Activated naive CD8-positive, alpha-beta T cell treated with anti-CD3 and anti-CD28 coated beads for 36 hours (primary cell): ENCODE measurements at regions not wholly inside any gene's neighbourhood (a gene's known extent, or its start where the extent isn't known, plus 50 kb on each side); places are given as distances from the start of the nearest gene placed in this dataset.

ENCODE experiments used
- DNase-seq: peaks from one replicate; pipeline ENCODE4 v3.0.0; 2021
- H3K27ac Mint-ChIP-seq: one replicate; pipeline ENCODE4 v1.8.0; 2022; ENCODE audit warnings: mild to moderate bottlenecking, moderate library complexity, mixed read lengths
- H3K27me3 Mint-ChIP-seq: one replicate; pipeline ENCODE4 v1.8.0; 2022; ENCODE audit warnings: mild to moderate bottlenecking, mixed read lengths
- H3K36me3 Mint-ChIP-seq: one replicate; pipeline ENCODE4 v1.8.0; 2021; ENCODE audit warnings: mild to moderate bottlenecking, mixed read lengths
- H3K4me1 Mint-ChIP-seq: one replicate; pipeline ENCODE4 v1.8.0; 2021; ENCODE audit warnings: mixed read lengths
- H3K4me3 Mint-ChIP-seq: one replicate; pipeline ENCODE4 v1.8.0; 2022; ENCODE audit warnings: mild to moderate bottlenecking, moderate library complexity, mixed read lengths
- H3K9me3 Mint-ChIP-seq: one replicate; pipeline ENCODE4 v1.8.0; 2022; ENCODE audit warnings: mixed read lengths

GRCh38 chr19:16000024-16000663 is 51.3 kb downstream of the OR10H4 start:
- H3K4me1 Mint-ChIP-seq = peaks cover 27% of the 10 kb centered on the region
- H3K9me3 Mint-ChIP-seq = peaks cover 10% of the 10 kb centered on the region
- H3K27ac Mint-ChIP-seq = no peak overlapping the region

GRCh38 chr19:16001481-16002312 is 52.9 kb downstream of the OR10H4 start:
- Mint-ChIP-seq H3K27ac (peak overlapping the region; percentile 88), H3K4me1 (peaks cover 27% of the 10 kb centered on the region), H3K9me3 (peaks cover under 1% of the 10 kb centered on the region), H3K27me3 (peaks cover 3% of the 10 kb centered on the region), H3K36me3 (no peaks in the 10 kb centered on the region), H3K4me3 (peak overlapping the region; percentile 77)
- peak; percentile 51 for DNase-seq

More at GRCh38 chr19:16000024-16000663, 51.3 kb downstream of the OR10H4 start:
- Mint-ChIP-seq H3K36me3 (no peaks in the 10 kb centered on the region), H3K4me3 (no peak overlapping the region), H3K27me3 (peaks cover 3% of the 10 kb centered on the region)
- DNase-seq = no peak

GRCh38 chr19:16002406-16003384 is 53.9 kb downstream of the OR10H4 start:
- DNase-seq = no peak
- peaks cover 3% of the 10 kb centered on the region for H3K27me3 Mint-ChIP-seq
- peak overlapping the region; percentile 88 for H3K27ac Mint-ChIP-seq
- no peaks in the 10 kb centered on the region for H3K36me3 Mint-ChIP-seq
- peaks cover 27% of the 10 kb centered on the region for H3K4me1 Mint-ChIP-seq
- H3K9me3 Mint-ChIP-seq = no peaks in the 10 kb centered on the region
- H3K4me3 Mint-ChIP-seq = peak overlapping the region; percentile 77

- H3K4me3 Mint-ChIP-seq = no peak overlapping the region
- peaks cover 27% of the 10 kb centered on the region for H3K4me1 Mint-ChIP-seq
- no peak for DNase-seq
- no peaks in the 10 kb centered on the region for H3K36me3 Mint-ChIP-seq
- no peak overlapping the region for H3K27ac Mint-ChIP-seq
- no peaks in the 10 kb centered on the region for H3K27me3 Mint-ChIP-seq
- no peaks in the 10 kb centered on the region for H3K9me3 Mint-ChIP-seq
Observed at GRCh38 chr19:16003391-16003790, 54.6 kb downstream of the OR10H4 start.

GRCh38 chr19:16005925-16006324 is 57.1 kb downstream of the OR10H4 start:
- H3K27ac Mint-ChIP-seq = no peak overlapping the region
- no peaks in the 10 kb centered on the region for H3K27me3 Mint-ChIP-seq
- H3K4me3 Mint-ChIP-seq = no peak overlapping the region

GRCh38 chr19:16012552-16012951 is 63.7 kb upstream of the TPM4 start:
- Mint-ChIP-seq H3K27me3 (no peaks in the 10 kb centered on the region), H3K4me3 (no peak overlapping the region), H3K9me3 (no peaks in the 10 kb centered on the region), H3K4me1 (no peaks in the 10 kb centered on the region), H3K27ac (no peak overlapping the region), H3K36me3 (no peaks in the 10 kb centered on the region)
- DNase-seq = no peak

More at GRCh38 chr19:16005925-16006324, 57.1 kb downstream of the OR10H4 start:
- no peaks in the 10 kb centered on the region for H3K9me3 Mint-ChIP-seq
- DNase-seq = no peak
- H3K36me3 Mint-ChIP-seq = no peaks in the 10 kb centered on the region
- H3K4me1 Mint-ChIP-seq = peaks cover 19% of the 10 kb centered on the region

GRCh38 chr19:16013181-16013850 is 63.0 kb upstream of the TPM4 start:
- Mint-ChIP-seq H3K4me3 (no peak overlapping the region), H3K9me3 (no peaks in the 10 kb centered on the region), H3K36me3 (no peaks in the 10 kb centered on the region), H3K4me1 (no peaks in the 10 kb centered on the region), H3K27ac (no peak overlapping the region), H3K27me3 (no peaks in the 10 kb centered on the region)
- DNase-seq = no peak

- DNase-seq = no peak
- Mint-ChIP-seq H3K4me3 (no peak overlapping the region), H3K4me1 (no peaks in the 10 kb centered on the region), H3K27me3 (no peaks in the 10 kb centered on the region), H3K9me3 (no peaks in the 10 kb centered on the region), H3K36me3 (no peaks in the 10 kb centered on the region), H3K27ac (no peak overlapping the region)
Observed at GRCh38 chr19:16013851-16014840, 62.1 kb upstream of the TPM4 start.

- no peak overlapping the region for H3K27ac Mint-ChIP-seq
- H3K4me1 Mint-ChIP-seq = no peaks in the 10 kb centered on the region
- H3K36me3 Mint-ChIP-seq = no peaks in the 10 kb centered on the region
- no peak overlapping the region for H3K4me3 Mint-ChIP-seq
- no peaks in the 10 kb centered on the region for H3K9me3 Mint-ChIP-seq
- H3K27me3 Mint-ChIP-seq = no peaks in the 10 kb centered on the region
- no peak for DNase-seq
Observed at GRCh38 chr19:16014923-16015804, 61.1 kb upstream of the TPM4 start.

- Mint-ChIP-seq H3K27me3 (no peaks in the 10 kb centered on the region), H3K4me3 (no peak overlapping the region)
Observed at GRCh38 chr19:16015805-16016173, 60.5 kb upstream of the TPM4 start.

GRCh38 chr19:16016226-16017137 is 59.8 kb upstream of the TPM4 start:
- no peaks in the 10 kb centered on the region for H3K27me3 Mint-ChIP-seq
- no peak overlapping the region for H3K27ac Mint-ChIP-seq
- no peaks in the 10 kb centered on the region for H3K9me3 Mint-ChIP-seq

More at GRCh38 chr19:16015805-16016173, 60.5 kb upstream of the TPM4 start:
- Mint-ChIP-seq H3K9me3 (no peaks in the 10 kb centered on the region), H3K27ac (no peak overlapping the region), H3K36me3 (no peaks in the 10 kb centered on the region), H3K4me1 (no peaks in the 10 kb centered on the region)
- no peak for DNase-seq

GRCh38 chr19:16017138-16017490 is 59.2 kb upstream of the TPM4 start:
- Mint-ChIP-seq H3K27ac (no peak overlapping the region), H3K27me3 (no peaks in the 10 kb centered on the region), H3K4me1 (no peaks in the 10 kb centered on the region), H3K9me3 (no peaks in the 10 kb centered on the region), H3K36me3 (no peaks in the 10 kb centered on the region), H3K4me3 (no peak overlapping the region)
- DNase-seq = no peak

More at GRCh38 chr19:16016226-16017137, 59.8 kb upstream of the TPM4 start:
- no peak overlapping the region for H3K4me3 Mint-ChIP-seq
- DNase-seq = no peak
- H3K36me3 Mint-ChIP-seq = no peaks in the 10 kb centered on the region
- no peaks in the 10 kb centered on the region for H3K4me1 Mint-ChIP-seq
